T-helper 1 cell treated with Interleukin-12 subunit alpha and Interleukin-12 subunit beta and Interleukin-4 antibody, amounts not matched to agents 30 μg/mL and 1 μg/mL, for 36 hours (primary cell): ENCODE measurements at regions not wholly inside any gene's neighbourhood (a gene's known extent, or its start where the extent isn't known, plus 50 kb on each side); places are given as distances from the start of the nearest gene placed in this dataset.
"Not testable (repeated sequence)": the region's sequence is repeated elsewhere in the genome, so short reads cannot be mapped to it uniquely, and the experiment has no call there.

ENCODE experiments used
- H3K27ac Mint-ChIP-seq: one replicate; pipeline ENCODE4 v1.8.0; 2021; ENCODE audit warnings: mild to moderate bottlenecking, mixed read lengths
- H3K27me3 Mint-ChIP-seq: one replicate; pipeline ENCODE4 v1.8.0; 2021; ENCODE audit warnings: low read depth, mixed read lengths
- H3K36me3 Mint-ChIP-seq: one replicate; pipeline ENCODE4 v1.8.0; 2021; ENCODE audit warnings: low read depth, mixed read lengths
- H3K4me1 Mint-ChIP-seq: one replicate; pipeline ENCODE4 v1.8.0; 2021; ENCODE audit warnings: low read depth, mixed read lengths
- H3K4me3 Mint-ChIP-seq: one replicate; pipeline ENCODE4 v1.8.0; 2021; ENCODE audit warnings: mild to moderate bottlenecking, moderate library complexity, mixed read lengths
- H3K9me3 Mint-ChIP-seq: one replicate; pipeline ENCODE4 v1.8.0; 2021; ENCODE audit warnings: mixed read lengths

DNA sequence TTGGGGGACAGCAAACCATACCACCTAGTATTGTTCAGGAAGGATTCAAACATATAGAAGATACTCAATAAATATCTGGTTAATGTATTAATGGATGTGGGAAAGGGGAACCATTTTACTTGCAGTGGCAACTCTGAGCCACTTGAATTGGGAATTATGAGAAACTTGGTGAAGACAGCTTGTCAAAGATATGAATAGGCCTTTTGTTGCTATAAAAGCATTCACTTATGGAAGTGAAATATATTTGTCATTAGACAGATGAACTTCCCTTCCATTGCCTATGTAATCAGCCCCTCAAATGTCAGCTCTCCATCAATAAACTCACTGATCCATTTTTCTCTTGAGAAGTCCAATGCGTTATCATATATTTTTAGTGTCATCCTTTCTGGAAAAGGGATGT, 56.1 kb downstream of the GPR85 start:
- Mint-ChIP-seq H3K4me1 (no peaks in the 10 kb centered on the region), H3K9me3 (no peaks in the 10 kb centered on the region), H3K27ac (no peak overlapping the region), H3K36me3 (no peaks in the 10 kb centered on the region), H3K27me3 (no peaks in the 10 kb centered on the region), H3K4me3 (no peak overlapping the region)

DNA sequence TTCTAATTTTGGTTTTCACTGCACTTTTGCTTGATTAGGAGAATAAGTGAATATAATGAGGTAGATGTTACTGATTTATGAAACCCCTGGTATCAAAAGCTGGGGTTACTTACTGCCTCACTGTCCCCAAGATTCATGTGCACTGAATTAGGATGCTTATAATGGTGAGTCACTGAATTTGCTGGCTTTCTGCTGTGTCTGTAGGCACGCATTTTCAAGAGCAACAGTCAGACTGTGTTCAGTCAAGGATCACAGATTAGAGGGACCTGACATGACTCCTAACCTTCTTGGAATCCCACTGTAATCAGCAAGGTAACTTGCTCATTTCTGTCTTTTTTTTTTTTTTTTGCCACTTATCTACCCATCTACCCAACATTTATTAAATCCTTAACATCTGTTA, 59.7 kb downstream of the GPR85 start:
- H3K27me3 Mint-ChIP-seq: no peaks in the 10 kb centered on the region
- H3K9me3 Mint-ChIP-seq: no peaks in the 10 kb centered on the region
- H3K27ac Mint-ChIP-seq: no peak overlapping the region
- H3K4me1 Mint-ChIP-seq: no peaks in the 10 kb centered on the region
- H3K36me3 Mint-ChIP-seq: no peaks in the 10 kb centered on the region
- H3K4me3 Mint-ChIP-seq: no peak overlapping the region

- H3K27me3 Mint-ChIP-seq, H3K27ac Mint-ChIP-seq: not testable (repeated sequence)
These were observed 69.3 kb downstream of the GPR85 start for GRCh38 chr7:113017144-113017857.

DNA sequence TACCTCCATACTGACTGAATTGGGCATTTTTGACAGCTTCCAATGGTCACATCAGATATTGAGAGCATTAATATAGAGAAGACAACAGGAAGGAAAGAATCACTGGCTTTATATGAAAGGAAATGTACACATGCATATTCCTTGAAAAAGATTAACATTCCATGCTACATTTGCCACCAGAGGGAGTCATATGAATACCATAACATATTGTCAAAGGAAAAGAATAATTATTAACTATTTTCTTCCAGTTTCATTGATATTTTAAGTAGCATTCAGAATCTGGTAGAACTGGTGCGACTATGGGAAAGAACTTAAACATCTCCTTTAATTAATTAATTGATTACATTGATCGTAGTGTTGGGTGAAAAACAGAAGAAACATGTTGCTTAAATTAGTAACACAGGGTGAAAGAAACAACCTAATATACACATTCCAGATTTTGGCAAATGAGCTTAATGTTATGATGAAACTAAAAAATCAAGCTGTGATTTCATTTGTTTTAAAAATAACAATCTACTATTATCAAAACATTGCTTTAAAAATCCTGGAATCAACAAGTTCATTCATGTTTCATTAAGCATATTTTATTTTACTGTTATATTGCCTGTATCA, 71.5 kb downstream of the GPR85 start:
- Mint-ChIP-seq H3K36me3 (no peaks in the 10 kb centered on the region), H3K9me3 (no peaks in the 10 kb centered on the region), H3K27me3 (no peaks in the 10 kb centered on the region), H3K4me3 (no peak overlapping the region), H3K4me1 (no peaks in the 10 kb centered on the region), H3K27ac (no peak overlapping the region)

More at GRCh38 chr7:113017144-113017857, 69.3 kb downstream of the GPR85 start:
- not testable (repeated sequence) for H3K4me3 Mint-ChIP-seq, H3K36me3 Mint-ChIP-seq, H3K4me1 Mint-ChIP-seq, H3K9me3 Mint-ChIP-seq

DNA sequence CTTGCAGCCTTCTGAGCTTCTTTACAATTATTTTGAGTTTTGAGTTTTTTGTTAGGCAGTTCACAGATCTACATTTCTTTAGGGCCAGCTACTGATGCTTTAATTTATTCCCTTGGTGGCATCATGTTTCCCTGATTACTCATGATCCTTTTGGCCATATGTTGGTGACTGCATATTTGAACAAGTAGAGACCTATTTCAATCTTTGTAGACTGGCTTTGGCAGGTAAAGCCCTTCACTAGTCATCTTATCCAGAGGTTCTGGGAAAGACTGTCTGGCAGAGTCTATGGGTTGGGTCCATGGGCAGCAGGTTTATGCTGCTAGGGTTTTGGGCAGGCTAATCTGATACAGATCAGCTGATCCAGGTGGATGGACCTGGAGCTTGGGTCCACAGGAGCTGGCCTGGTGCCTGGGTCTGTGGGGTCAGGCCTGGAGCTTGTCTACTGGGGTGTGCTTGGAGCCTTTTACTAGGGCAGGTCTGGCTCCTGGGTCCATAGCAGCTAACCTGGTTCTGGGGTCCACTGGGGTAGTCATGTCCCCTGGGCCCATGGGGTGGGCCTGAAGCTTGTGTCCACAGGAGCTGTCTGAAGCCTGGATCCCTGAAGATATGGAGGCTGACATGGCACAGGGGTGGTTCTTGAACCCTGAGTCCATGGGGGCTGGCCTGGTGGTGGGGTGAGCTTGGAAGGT, 72.7 kb downstream of the GPR85 start:
- no peaks in the 10 kb centered on the region for H3K4me1 Mint-ChIP-seq
- H3K9me3 Mint-ChIP-seq: no peaks in the 10 kb centered on the region
- no peak overlapping the region for H3K27ac Mint-ChIP-seq

GRCh38 chr7:113012862-113013261, 73.8 kb downstream of the GPR85 start:
- H3K36me3 Mint-ChIP-seq, H3K9me3 Mint-ChIP-seq, H3K4me1 Mint-ChIP-seq, H3K27me3 Mint-ChIP-seq, H3K27ac Mint-ChIP-seq, H3K4me3 Mint-ChIP-seq: not testable (repeated sequence)

More for the DNA sequence above, 72.7 kb downstream of the GPR85 start:
- H3K4me3 Mint-ChIP-seq: no peak overlapping the region
- no peaks in the 10 kb centered on the region for H3K27me3 Mint-ChIP-seq
- H3K36me3 Mint-ChIP-seq: no peaks in the 10 kb centered on the region

DNA sequence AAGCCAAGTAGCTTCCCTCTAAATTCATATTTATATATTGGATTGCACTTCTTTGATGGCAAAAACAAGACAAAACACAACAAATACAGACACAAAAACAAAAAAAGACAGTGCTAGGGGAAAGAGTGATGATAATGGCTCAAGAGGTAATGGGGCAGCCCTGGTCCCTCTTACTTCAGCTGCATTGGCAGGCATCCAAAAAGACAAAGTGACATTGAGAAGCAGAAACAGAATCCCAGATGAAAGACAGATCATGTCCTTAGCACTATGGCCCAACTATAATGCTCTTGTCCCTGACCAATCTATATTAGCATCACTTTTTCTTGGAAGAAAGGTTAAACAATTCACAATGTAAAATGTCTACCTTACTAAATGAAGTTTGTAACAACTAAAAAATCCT, 76.2 kb downstream of the GPR85 start:
- no peaks in the 10 kb centered on the region for H3K36me3 Mint-ChIP-seq
- no peak overlapping the region for H3K4me3 Mint-ChIP-seq
- no peaks in the 10 kb centered on the region for H3K4me1 Mint-ChIP-seq
- no peaks in the 10 kb centered on the region for H3K9me3 Mint-ChIP-seq
- no peak overlapping the region for H3K27ac Mint-ChIP-seq
- H3K27me3 Mint-ChIP-seq: no peaks in the 10 kb centered on the region

GRCh38 chr7:113008755-113009154, 77.9 kb downstream of the GPR85 start:
- Mint-ChIP-seq H3K27me3 (no peaks in the 10 kb centered on the region), H3K4me3 (no peak overlapping the region)

GRCh38 chr7:113004726-113005454, 81.7 kb downstream of the GPR85 start:
- no peaks in the 10 kb centered on the region for H3K36me3 Mint-ChIP-seq
- no peaks in the 10 kb centered on the region for H3K4me1 Mint-ChIP-seq
- H3K27ac Mint-ChIP-seq: no peak overlapping the region
- no peaks in the 10 kb centered on the region for H3K9me3 Mint-ChIP-seq
- no peak overlapping the region for H3K4me3 Mint-ChIP-seq
- no peaks in the 10 kb centered on the region for H3K27me3 Mint-ChIP-seq

More at GRCh38 chr7:113008755-113009154, 77.9 kb downstream of the GPR85 start:
- H3K4me1 Mint-ChIP-seq: no peaks in the 10 kb centered on the region
- no peaks in the 10 kb centered on the region for H3K36me3 Mint-ChIP-seq
- no peaks in the 10 kb centered on the region for H3K9me3 Mint-ChIP-seq
- no peak overlapping the region for H3K27ac Mint-ChIP-seq

DNA sequence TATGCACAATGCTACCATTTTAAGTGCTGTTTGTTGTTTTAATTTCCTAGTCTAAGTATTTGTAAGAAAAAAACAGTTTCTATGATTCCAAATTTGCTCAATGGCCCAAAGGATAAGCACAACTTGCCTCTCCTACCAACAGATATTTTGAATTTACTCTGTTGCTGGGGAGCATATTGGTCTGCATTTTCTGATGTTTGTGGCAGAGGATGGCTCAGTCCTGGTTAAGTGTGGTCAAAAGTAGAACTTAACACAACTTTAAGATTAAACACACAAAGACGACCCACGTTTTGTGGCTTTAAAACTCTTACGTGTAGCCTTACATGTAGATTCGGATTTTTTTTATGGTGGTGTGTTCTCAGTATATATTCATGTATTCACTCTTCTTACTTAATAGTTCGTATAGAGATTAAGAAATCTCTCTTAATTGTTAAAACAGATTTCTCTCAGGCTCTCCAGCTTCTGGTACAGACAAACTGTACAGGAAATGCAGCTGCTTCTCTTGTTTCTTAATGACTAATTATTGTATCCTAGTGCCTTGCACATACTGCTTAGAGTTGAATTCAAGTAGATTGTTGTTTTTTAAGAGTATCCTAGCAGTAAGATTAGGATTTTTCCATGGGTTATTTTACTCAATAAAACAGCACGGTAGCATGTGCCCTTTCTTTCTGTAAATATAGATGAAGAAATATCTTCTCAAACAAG, 86.2 kb downstream of the GPR85 start:
- Mint-ChIP-seq H3K27ac (no peak overlapping the region), H3K36me3 (no peaks in the 10 kb centered on the region), H3K9me3 (no peaks in the 10 kb centered on the region), H3K4me1 (no peaks in the 10 kb centered on the region), H3K4me3 (no peak overlapping the region), H3K27me3 (no peaks in the 10 kb centered on the region)

- no peaks in the 10 kb centered on the region for H3K36me3 Mint-ChIP-seq
- H3K9me3 Mint-ChIP-seq: no peaks in the 10 kb centered on the region
- H3K27ac Mint-ChIP-seq: no peak overlapping the region
- no peaks in the 10 kb centered on the region for H3K4me1 Mint-ChIP-seq
- no peaks in the 10 kb centered on the region for H3K27me3 Mint-ChIP-seq
- no peak overlapping the region for H3K4me3 Mint-ChIP-seq
These were observed 88.8 kb downstream of the GPR85 start for GRCh38 chr7:112997831-112998230.

DNA sequence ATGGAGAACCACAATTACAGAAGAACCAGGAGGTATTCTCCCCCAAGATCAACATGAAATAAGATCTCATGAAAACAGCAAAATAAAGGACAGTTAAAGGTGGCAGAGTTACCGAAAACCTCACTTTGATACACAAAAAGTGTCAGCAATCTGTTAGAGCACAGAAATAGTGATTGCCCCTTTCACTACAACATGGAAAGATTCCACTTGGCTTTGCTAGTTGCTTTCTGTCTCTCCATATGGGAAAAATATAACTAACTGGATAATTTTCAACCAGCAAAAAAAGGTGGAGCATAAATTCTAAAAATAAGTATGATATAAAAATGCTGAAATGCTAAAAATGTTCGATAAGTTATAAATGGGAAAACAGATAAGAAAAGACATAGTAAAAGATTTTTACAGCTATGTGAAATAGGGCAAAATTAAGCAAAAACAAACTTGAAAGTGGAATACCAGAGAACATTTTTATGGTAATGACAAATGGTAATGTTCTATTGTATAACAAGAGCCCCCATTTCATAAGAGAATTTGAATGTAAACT, 90.2 kb downstream of the GPR85 start:
- Mint-ChIP-seq H3K27ac (no peak overlapping the region), H3K4me3 (no peak overlapping the region), H3K36me3 (no peaks in the 10 kb centered on the region), H3K4me1 (no peaks in the 10 kb centered on the region), H3K9me3 (no peaks in the 10 kb centered on the region), H3K27me3 (no peaks in the 10 kb centered on the region)

GRCh38 chr7:112995059-112995824, 91.4 kb downstream of the GPR85 start:
- Mint-ChIP-seq H3K4me3 (no peak overlapping the region), H3K27ac (no peak overlapping the region), H3K36me3 (no peaks in the 10 kb centered on the region), H3K27me3 (no peaks in the 10 kb centered on the region), H3K9me3 (no peaks in the 10 kb centered on the region), H3K4me1 (no peaks in the 10 kb centered on the region)
